NK-92 treated with Interleukin-12 subunit alpha and Interleukin-12 subunit beta, amount 100 ng/mL, for 24 hours (cell line): ENCODE measurements at regions not wholly inside any gene's neighbourhood (a gene's known extent, or its start where the extent isn't known, plus 50 kb on each side); places are given as distances from the start of the nearest gene placed in this dataset.
"Not testable (repeated sequence)": the region's sequence is repeated elsewhere in the genome, so short reads cannot be mapped to it uniquely, and the experiment has no call there.

Experiments used
- DNase-seq: peaks from one replicate; lab custom pipeline; 2025; lab: John Stamatoyannopoulos, UW

DNA sequence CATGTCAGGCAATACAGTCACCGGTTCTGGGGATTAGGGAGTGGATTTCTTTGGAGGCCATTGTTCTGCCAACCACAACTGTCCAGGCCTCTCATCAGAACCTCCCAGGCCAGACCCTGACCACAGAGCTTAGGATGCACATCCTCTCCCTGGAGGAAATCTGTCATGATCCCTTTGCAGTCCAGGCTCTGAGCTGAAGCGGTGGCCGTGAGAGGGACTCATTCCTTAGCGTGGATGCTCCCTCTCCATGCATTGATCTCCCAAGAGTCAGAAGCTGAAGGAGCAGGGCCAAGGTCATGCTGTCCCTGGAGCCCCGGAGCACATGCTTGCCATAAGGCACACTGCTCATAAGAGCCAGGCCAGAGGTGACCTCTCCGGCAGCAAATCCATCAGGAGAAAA is 181.4 kb downstream of the COPRS start:
- no peak for DNase-seq

DNA sequence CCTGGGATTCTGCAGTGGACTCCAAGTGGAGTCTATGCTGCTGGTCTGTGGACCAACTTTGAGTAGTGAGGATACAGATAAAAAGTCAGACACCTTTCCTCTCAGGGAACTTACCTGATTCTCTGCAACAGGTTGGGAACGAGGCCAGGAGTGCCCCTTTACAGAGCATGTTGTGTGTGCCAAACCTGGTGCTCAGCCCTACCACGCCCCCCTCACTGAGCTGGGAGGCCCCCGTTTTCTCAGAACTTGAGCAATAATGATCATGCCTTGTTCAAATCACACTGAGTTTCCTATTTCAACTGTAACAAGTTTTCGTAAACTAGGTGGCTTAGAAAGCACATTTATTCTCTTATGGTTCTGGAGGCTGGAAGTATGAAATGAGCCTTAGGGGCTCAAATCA is 182.0 kb downstream of the COPRS start:
- DNase-seq: no peak

DNA sequence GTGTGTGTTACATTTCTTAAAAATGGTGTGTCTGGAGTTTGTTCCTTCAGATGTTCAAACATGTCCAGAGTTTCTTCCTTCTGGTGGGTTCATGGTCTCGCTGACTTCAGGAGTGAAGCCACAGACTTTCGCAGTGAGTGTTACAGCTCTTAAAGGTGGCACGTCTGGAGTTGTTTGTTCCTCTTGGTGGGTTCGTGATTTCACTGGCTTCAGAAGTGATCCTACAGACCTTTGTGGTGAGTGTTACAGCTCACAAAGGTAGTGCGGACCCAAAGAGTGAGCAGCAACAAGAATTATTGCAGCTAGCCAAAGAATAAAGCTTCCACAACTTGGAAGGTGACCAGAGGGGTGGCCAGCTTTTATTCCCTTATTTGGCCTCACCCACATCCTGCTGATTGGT is 183.7 kb downstream of the COPRS start:
- DNase-seq: not testable (repeated sequence)

DNA sequence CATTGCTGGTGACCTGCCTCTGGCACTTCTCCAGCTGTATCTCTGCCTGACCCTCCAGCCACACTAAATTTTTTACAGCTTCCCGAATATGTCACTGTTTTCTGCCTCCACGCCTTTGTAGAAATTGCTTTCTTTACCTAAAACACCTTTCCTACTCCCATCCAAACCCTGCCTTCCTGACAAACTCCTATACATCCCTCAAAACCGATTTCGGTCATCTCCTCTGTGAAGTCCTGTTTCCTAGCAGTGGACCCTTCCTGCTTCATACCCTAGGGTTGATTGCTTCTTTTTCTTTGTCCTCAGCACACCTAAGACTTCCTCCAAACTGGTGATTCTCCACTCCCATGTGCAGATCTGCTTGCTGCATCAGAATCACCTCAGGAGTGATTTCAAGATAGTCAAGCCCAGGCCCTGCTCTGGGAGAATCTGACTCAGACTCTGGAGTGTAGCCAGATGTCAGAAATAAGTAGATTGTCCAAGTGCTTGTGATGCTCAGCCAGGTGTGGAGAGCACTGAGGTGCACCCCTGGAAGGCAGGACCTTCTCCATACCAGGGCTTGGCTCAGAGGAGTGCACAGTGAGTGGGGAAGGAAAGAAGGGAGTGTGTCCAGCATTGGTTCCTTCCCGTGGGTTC is 184.2 kb downstream of the COPRS start:
- no peak for DNase-seq

DNA sequence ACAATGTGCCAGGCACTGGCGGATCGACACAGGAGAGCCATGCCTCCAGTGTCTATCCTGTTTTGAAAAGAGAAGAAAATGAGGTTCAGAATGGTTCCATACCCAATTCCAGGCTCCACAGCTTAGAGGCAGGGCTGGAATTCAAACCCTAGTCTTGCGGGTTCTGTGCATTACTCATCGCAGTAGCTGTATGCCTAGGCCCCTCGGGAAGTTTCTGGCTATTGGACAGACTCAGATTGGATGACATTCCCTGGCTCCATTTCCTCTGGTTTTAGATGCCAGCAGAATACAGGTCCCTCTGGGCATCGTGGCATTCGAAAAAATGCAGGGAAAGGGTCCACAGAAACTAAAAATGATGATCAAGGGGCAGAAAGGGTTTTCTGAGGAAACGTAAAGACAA is 184.7 kb downstream of the COPRS start:
- no peak for DNase-seq

DNA sequence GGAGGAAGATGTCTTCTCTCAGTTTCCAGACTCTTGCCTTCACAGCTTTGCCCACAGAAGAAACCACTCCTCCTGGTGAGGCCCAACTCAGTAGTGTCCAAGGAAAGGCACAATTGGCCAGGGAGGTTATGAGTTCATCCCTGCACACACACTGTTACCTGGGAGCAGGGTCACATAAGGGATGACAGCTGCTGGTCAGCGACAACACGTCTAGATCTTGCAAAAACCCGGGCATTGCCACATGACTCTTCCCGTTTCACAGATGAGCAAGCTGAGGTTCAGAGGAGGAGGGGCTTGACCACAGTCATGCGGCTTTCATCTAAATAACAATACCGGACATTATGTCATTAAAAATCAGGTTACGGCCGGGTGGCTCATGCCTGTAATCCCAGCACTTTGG is 186.0 kb downstream of the COPRS start:
- no peak for DNase-seq

DNA sequence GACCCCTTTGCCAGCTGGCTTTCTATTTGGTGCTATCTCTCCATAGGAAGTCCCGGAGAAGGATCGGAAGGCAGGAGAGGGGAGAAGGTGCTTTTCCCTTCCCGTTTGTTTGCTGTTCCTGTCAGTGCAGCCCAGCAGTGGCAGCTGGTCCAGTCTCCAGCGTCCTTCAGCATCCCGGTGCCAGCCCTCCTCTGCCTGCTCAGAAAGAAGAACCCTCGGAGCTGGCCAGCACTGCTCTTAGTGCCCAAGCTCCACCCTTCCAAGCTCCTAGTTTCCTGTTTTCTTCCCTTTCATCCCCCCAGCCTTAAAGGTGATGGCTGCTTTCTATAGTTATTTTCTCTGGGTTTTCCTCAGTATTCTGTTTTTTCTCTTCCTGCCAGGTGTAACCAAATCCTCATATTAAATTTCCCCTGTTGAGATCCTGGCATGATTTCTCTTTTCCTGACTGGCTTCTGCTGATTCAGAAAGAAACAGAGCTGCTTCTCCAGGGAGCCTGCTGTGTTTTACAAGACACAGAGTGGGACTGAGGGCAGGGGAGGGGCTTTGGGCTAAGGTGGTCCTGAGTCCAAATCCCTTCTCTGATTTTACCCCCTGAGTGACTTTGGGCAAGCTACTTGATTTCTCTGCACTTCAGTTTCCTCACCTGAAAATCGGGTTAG is 186.8 kb downstream of the COPRS start:
- no peak for DNase-seq

DNA sequence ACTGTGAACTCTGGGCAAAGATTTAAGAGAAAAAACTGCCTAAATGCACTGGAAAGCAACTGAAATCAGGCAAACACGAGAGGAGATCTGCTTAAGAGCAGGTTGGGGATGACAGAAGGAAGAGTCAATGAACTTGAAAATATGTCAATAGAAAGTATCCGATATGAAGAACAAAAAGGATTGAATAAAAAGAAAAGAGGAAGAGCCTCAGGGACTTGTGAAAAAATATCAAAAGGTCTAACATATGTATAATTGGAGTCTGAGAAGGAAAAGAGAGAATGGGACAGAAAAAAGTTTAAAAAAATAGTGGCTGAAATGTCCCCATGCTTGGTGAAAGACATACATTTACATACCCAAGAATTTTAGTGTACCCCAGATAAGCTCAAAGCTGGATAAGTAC is 195.5 kb downstream of the COPRS start:
- no peak for DNase-seq

DNA sequence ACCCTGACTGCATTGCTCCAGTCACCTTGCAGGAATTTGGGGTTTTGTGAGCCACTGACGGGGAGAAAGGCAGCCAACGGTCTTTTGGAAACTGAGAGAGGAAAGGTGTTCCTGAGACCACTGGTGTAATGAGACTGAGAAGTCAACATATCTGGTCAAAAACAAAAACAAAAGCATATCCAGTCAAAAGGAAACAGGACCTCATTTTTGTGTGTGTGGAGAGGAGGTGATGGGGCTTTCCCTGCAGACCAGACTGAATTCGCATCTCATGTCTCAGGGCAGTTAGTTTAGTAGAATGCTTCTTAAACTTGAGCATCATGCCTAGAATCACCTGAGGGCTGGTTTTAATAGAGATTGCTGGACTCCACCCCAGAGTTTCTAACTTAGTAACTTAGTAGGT is 198.4 kb downstream of the COPRS start:
- no peak for DNase-seq

DNA sequence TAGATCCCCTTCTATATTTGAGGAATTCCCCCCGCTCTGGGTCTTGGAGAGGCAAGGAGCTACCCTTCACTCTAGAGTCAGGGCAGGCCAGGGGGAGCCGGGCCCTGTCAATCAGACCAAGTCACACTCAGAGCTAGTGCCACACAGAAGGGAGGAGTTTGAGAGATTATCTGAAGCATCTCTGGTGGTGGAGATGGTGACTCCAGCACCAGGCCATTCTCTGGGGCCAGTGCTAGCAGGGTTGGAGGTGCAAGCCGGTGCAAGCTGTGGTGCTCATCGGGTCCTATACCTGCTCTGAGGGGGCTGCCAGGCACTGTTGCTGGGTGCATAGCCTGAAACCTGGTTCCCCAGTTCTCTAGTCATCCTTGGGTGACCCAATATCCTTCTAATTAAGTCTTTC is 201.2 kb downstream of the COPRS start:
- DNase-seq: no peak

DNA sequence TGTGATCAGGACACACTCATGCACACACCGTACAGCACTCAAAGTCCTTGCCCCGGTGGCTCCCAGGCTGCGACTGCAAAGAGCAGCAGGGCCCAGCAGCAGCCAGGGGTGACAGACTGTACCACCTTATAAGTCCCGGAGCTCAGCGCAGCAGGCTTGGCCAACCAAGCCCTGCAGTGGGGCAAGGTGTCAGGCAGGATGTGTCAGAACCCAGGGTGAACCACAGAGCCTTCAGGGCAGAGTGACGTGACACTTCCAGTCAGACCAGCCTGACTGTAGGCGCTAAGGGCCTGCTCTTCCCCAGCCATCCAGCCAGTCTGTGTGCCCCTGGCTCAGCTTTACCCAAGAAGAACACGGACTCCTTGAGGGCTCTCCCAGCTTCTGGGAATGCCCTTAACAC is 204.1 kb downstream of the COPRS start:
- peak; percentile 59 for DNase-seq

DNA sequence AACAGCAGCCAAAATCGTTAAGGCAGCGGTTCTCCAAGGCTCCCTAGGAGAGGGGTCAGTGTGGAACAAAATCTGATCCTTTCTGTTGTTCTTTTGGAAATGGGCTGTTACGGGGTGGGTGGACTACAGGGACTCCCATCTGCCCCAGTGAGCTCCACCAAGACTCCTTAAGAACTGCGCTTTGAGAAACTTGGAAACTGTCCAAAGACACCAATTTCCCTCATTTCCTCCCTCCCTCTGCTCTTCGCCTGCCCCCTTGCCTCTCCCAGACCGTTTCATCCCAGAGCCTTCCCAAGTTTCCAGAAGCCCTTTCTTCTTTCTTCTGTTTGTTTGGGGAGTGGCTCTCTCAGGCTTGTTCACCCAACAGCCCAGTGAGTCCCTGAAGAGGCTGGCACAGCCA is 205.4 kb downstream of the COPRS start:
- no peak for DNase-seq

DNA sequence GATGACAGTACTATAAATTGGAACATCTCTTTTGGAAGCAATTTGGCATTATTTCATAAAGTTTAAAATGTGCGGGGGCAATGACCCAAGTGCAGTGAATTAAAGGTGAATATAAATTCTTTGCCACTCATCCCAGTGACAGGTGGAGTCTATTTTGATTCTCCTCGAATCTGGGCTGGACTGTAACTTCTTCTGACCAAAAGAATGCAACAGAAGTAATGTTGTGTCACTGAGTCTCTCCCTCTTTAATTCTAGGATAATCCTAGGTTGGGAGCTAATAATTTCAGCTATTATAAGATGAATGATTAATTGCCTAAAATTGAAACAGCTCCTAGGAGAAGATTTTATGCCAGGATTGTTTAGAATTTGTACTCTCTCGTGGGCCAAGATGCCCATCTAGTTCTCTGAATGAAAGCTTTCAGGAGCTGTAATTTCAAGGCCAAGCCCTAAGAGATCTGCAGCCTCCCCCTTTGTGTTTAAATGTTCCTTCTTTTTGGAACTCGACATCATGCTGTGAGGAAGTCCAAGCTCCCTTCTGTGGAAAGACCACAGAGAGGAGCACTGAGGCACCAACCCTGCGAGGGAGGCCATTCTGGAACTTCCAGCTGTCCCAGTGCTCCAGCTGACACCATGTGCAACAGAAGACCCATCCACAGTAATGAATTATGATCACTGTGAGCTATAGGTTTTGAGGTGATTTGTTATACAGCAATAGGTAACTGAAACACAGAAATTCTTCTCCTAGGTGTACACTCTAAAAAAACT is 208.1 kb downstream of the COPRS start:
- no peak for DNase-seq

DNA sequence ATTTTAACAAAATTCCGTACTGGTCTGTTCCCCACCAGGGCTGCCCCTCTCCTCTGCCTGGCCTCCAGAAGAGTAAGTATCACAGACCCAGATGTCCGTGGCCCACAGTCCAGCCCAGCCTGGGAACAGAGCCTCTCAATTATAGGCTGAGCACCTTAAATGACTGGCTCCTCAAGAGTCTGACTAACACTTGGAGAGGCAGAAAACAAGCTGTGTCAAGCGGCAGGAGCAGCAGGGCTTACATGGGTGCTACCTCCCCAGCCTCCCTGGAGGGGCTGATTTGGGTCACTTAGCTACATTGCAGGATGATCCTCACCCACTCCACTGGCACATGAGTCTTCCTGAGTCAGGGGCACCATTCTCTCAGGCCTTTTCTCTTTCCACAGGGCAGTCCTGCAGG is 209.7 kb downstream of the COPRS start:
- DNase-seq: no peak

DNA sequence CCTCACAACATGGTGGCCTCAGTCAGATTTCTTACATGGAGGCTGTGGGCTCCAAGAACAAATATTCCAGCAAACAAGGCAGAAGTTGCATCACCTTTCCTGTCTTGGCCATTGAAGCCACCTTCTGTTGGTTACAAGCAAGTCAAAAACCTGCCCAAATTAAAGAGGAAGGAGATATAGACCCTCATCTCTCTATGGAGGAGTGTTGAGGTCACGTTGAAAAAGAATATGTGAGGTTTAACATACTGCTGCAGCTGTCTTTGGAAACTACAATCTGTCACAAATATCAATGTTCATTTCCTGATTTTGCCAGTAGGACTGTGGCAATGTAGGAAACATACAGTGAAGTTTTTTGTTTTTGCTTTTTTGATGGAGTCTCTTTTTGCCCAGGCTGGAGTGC is 211.4 kb downstream of the COPRS start:
- DNase-seq: no peak

DNA sequence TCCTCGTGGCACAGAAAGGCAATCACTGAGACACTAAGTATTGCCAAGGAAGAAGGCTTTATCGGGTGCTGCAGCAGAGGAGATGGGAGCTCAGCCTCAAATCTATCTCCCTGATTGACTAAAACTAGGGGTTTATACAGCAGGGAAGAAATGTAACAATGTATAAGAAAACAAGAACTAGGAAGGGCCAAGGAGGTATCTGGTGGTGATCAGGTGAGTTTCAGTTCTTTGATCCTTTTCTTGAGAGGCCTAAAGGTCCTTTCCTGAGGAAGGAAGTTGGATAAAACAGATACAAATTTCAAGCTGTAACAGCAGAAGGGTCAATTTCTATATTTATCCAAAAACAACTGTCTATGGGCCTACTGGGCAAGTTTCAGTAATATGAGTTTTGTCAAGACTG is 212.4 kb downstream of the COPRS start:
- DNase-seq: no peak

DNA sequence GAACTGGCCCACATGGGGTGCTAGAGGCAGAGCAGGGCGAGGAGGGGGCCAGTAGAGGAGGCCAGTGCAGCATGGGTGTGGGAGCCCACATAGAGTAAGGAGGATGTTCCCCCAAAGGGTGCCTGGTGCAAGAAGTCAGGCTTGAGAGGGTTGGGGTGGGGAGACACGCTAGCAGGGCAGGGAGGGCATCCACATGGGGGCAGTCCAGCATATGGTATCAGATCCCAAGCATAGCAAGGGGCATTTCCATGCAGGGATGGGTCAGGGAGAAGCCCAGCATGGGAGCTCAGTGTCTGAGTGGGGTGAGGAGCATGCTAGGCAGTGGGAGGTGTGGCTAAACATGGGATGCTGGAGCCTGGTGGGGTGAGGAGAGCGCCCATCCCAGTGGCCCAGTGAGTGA is 213.7 kb downstream of the COPRS start:
- peak; percentile 2 for DNase-seq

DNA sequence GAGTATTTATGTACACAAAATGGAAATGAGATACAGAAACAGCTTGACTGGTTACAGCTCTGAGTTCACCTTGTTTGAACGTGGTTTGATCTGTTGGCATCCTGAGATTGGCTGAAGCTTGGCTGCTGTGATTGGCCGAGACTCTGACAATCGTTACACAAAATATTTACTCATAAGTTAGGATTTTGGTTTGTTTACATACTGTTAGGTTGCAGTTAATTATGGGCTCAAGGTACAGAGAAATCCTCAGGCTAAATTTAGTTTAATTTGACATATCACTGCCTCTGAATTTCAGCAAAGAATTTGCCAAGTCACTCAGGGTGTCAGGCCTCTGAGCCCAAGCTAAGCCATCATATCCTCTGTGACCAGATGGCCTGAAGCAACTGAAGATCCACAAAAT is 227.3 kb downstream of the COPRS start:
- no peak for DNase-seq

DNA sequence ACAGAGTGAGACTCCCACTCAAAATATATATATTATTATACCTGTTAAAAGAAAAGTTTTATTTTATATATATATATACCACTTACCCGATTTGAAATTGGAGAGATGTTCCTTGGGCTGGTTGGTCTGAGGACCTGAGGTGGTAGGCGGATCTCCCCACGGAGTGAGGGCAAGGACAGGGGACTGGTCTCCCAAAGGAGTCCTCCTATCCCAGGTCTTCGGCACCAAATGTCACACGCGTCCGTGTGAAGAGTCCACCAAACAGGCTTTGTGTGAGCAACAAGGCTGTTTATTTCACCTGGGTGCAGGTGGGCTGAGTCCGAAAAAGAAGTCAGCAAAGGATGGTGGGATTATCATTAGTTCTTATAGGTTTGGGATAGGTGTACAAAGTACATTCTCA is 228.2 kb downstream of the COPRS start:
- DNase-seq: not testable (repeated sequence)

DNA sequence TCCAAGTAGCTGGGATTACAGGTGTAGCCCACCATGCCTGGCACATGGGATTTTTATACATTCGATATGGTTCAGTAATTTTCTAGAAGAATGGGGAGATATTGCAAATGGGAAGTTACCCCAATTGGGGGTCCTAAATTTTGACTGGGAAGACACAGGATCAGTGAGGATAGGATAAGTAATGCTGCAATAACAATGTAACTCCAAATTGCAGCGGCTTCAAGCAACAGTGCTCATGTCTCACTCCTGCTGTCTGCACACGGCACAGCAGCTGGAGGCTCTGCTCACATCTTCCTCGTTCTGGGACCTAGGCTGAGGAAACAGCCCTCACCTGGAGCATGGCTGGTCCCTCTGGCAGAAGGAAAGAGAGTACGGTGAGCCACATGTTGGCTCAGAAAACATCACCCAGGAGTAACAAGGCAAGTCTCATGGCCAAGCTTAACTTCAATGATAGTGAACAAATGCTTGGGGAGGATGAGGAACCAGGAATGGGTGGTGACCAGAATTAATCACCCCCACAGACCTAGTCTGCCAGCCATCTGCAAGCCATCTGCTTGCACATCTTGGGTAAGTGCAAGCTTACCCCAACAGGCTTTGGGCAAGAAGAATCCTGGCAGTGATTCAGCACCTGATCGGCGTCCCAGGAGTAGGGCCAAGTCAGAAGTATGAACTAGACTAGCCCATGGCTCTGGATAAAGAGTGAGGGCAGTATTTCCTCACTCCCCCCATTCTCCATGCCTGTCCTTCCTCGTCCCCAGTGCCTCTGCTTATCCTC is 229.2 kb downstream of the COPRS start:
- DNase-seq: no peak

DNA sequence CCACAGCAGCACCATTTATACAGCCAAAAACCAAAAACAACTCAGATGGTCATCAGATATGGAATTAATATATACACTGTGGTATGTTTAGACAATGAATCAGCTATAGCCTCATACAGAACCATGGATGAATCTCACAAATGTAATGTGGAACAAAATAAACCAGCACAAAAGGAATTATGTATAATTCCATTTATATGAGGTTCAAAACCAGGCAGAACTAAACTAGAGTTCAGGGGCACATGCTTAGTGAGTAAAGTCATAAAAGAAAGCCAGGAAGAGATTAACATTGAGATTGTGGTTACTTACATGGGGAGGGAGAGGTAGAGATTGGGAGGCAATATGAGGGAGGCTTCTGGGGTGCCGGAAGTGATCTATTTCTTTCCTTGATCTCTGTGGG is 231.1 kb downstream of the COPRS start:
- DNase-seq: no peak

DNA sequence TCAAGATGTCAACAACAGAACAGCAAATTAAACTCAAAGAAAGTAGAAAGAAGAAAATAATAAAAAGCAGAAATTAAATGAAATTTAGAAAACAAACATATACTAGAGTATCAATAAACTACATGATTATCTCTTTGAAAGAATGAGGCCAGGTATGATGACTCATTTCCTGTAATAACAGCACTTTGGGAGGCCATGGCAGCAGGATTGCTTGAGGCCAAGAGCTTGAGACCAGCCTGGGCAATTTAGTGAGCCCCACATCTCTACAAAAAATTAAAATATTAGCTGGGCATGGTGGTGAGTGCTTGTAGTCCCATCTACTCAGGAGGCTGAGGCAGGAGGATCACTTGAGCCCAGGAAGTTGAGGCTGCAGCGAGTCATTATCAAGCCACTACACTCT is 232.5 kb downstream of the RAB11FIP4 start:
- DNase-seq: no peak

DNA sequence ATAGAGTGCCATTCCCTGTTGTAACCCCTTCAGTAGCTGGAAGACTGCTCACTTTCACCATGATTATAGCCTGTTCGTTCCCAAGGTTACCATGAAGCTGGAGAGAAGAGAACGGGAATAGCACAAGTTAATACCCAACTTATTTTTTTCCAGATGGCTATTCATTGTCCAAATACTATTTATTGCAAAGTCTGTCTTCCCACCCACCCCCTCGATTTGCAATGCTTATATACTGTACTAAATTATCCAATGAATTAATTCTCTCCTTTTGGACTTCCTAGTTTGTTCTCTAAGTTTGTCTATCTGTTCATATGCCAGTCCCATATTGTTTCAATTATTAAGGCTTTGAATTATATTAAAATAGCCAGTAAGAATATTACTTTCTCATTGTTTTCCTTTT is 231.0 kb downstream of the RAB11FIP4 start:
- no peak for DNase-seq
